Caco-2 (cell line): ENCODE measurements at regions not wholly inside any gene's neighbourhood (a gene's known extent, or its start where the extent isn't known, plus 50 kb on each side); places are given as distances from the start of the nearest gene placed in this dataset.

ENCODE experiments used
- BruUV-seq: library from RNA; stranded (reverse); fragments of 400-500 nt; replicated peaks from 2 replicates; lab custom pipeline; 2021; lab: Mats Ljungman, UMichigan
- CTCF ChIA-PET: fragments of 300-600 bp; sonication (Branson Sonifier 250); formaldehyde crosslinking; loops from one replicate; lab custom pipeline; 2022; ENCODE audit warnings: antibody characterized with exemption; lab: Charles Lee
- POLR2A ChIA-PET: fragments of 300-600 bp; sonication (Branson Sonifier 250); formaldehyde crosslinking; loops from one replicate; lab custom pipeline; 2022; ENCODE audit warnings: antibody characterized with exemption; lab: Charles Lee
- DNase-seq, 2 experiments: peaks; one replicate each; pipeline versions ENCODE4 v3.0.0 to v3.0.0-alpha.2; 2020 to 2022
- H3K27me3 ChIP-seq: replicated peaks from 2 replicates; pipeline ENCODE4 v1.6.0; 2011; ENCODE audit warnings: low read length; ENCODE audit not compliant: control insufficient read depth, insufficient read depth
- H3K36me3 ChIP-seq: 2 replicates; pipeline ENCODE4 v1.5.1; 2011; ENCODE audit warnings: low read length; ENCODE audit not compliant: control insufficient read depth, insufficient read depth
- H3K4me1 ChIP-seq: fragments of 250-450 bp; sonication (Bioruptor Pico); 2 replicates; pipeline ENCODE4 v1.5.1; 2020; ENCODE audit warnings: mild to moderate bottlenecking
- H3K4me3 ChIP-seq: 2 replicates; pipeline ENCODE4 v1.5.1; 2011; ENCODE audit warnings: low read depth, mild to moderate bottlenecking, control low read depth, low read length
- H3K9me3 ChIP-seq: fragments of 250-450 bp; sonication (Bioruptor Pico); 2 replicates; pipeline ENCODE4 v1.5.1; 2020; ENCODE audit warnings: mild to moderate bottlenecking, moderate library complexity
- H3K27ac Mint-ChIP-seq: one replicate; pipeline ENCODE4 v1.8.0; 2022; ENCODE audit warnings: mixed read lengths; ENCODE audit not compliant: unreplicated experiment
- H3K27me3 Mint-ChIP-seq: one replicate; pipeline ENCODE4 v1.8.0; 2022; ENCODE audit warnings: mixed read lengths; ENCODE audit not compliant: insufficient read depth, unreplicated experiment
- H3K36me3 Mint-ChIP-seq: one replicate; pipeline ENCODE4 v1.8.0; 2022; ENCODE audit warnings: mild to moderate bottlenecking, mixed read lengths; ENCODE audit not compliant: insufficient read depth, unreplicated experiment
- H3K4me1 Mint-ChIP-seq: one replicate; pipeline ENCODE4 v1.8.0; 2022; ENCODE audit warnings: low read depth, mixed read lengths; ENCODE audit not compliant: unreplicated experiment
- H3K4me3 Mint-ChIP-seq: one replicate; pipeline ENCODE4 v1.8.0; 2022; ENCODE audit warnings: mild to moderate bottlenecking, moderate library complexity, mixed read lengths; ENCODE audit not compliant: unreplicated experiment
- H3K9me3 Mint-ChIP-seq: one replicate; pipeline ENCODE4 v1.8.0; 2022; ENCODE audit warnings: mixed read lengths; ENCODE audit not compliant: unreplicated experiment
- CTCF ChIP-seq, 2 experiments: fragments of 200-600 bp in 1 of 2; IDR thresholded peaks; 1 replicate in 1 of 2; 2 replicates in 1 of 2; pipeline versions ENCODE4 v1.5.1 to v1.8.0; 2011 to 2022; ENCODE audit warnings: antibody characterized with exemption in 1 of 2, control low read depth in 1 of 2, inconsistent platforms in 1 of 2, low read depth in 1 of 2, low read length in 1 of 2, mild to moderate bottlenecking in 1 of 2, moderate library complexity in 1 of 2; ENCODE audit not compliant: insufficient read depth in 1 of 2, severe bottlenecking in 1 of 2, unreplicated experiment in 1 of 2
- intact Hi-C: fragments of 100-400 bp; cut with micrococcal nuclease; formaldehyde crosslinking; loops from one replicate; pipeline ENCODE4 v1.10.0; 2022; ENCODE audit not compliant: unreplicated experiment

- H3K36me3 ChIP-seq: no peaks in the 10 kb centered on the region
- CTCF ChIA-PET: no interaction called here
- Mint-ChIP-seq H3K4me3 (no peak overlapping the region), H3K9me3 (no peaks in the 10 kb centered on the region), H3K36me3 (no peaks in the 10 kb centered on the region), H3K27ac (no peak overlapping the region), H3K27me3 (no peaks in the 10 kb centered on the region), H3K4me1 (no peaks in the 10 kb centered on the region)
- BruUV-seq: no TSS peak
- intact Hi-C loops: no loop called here
- no peak for TF ChIP-seq CTCF (IDR thresholded peaks at IDR 0.05; ENCODE audit: insufficient read depth in 1 of 2, low read depth in 1 of 2, low read length in 1 of 2, severe bottlenecking in 1 of 2, unreplicated experiment in 1 of 2)
- DNase-seq: no peak
- H3K4me3 ChIP-seq: no peak overlapping the region
- POLR2A ChIA-PET: no interaction called here
- H3K27me3 ChIP-seq: no peaks in the 10 kb centered on the region
- H3K9me3 ChIP-seq: no peaks in the 10 kb centered on the region
- H3K4me1 ChIP-seq: no peaks in the 10 kb centered on the region
Observed at GRCh38 chr9:81123526-81123925, 565.8 kb downstream of the TLE1 start.

- Mint-ChIP-seq H3K27ac (no peak overlapping the region), H3K27me3 (no peaks in the 10 kb centered on the region), H3K4me3 (no peak overlapping the region), H3K4me1 (no peaks in the 10 kb centered on the region), H3K36me3 (no peaks in the 10 kb centered on the region), H3K9me3 (no peaks in the 10 kb centered on the region)
- ChIA-PET CTCF (no interaction called here), POLR2A (no interaction called here)
- H3K4me1 ChIP-seq: no peaks in the 10 kb centered on the region
- H3K4me3 ChIP-seq: no peak overlapping the region
- no TSS peak for BruUV-seq
- no peaks in the 10 kb centered on the region for H3K36me3 ChIP-seq
- DNase-seq: no peak
- TF ChIP-seq CTCF (IDR thresholded peaks at IDR 0.05; ENCODE audit: insufficient read depth in 1 of 2, low read depth in 1 of 2, low read length in 1 of 2, severe bottlenecking in 1 of 2, unreplicated experiment in 1 of 2): no peak
- no peaks in the 10 kb centered on the region for H3K9me3 ChIP-seq
- intact Hi-C loops: no loop called here
- H3K27me3 ChIP-seq: no peaks in the 10 kb centered on the region
Observed at GRCh38 chr9:81122749-81123148, 566.6 kb downstream of the TLE1 start.

- H3K4me1 Mint-ChIP-seq: no peaks in the 10 kb centered on the region
- POLR2A ChIA-PET: no interaction called here
- H3K27me3 Mint-ChIP-seq: no peaks in the 10 kb centered on the region
- no peak overlapping the region for H3K27ac Mint-ChIP-seq
- DNase-seq: no peak
- no peak for TF ChIP-seq CTCF (IDR thresholded peaks at IDR 0.05; ENCODE audit: insufficient read depth in 1 of 2, low read depth in 1 of 2, low read length in 1 of 2, severe bottlenecking in 1 of 2, unreplicated experiment in 1 of 2)
- intact Hi-C loops: no loop called here
- no peaks in the 10 kb centered on the region for H3K36me3 ChIP-seq
- H3K9me3 ChIP-seq: no peaks in the 10 kb centered on the region
- H3K27me3 ChIP-seq: no peaks in the 10 kb centered on the region
- H3K4me3 ChIP-seq: no peak overlapping the region
- CTCF ChIA-PET: no interaction called here
- H3K9me3 Mint-ChIP-seq: no peaks in the 10 kb centered on the region
- no TSS peak for BruUV-seq
- H3K36me3 Mint-ChIP-seq: no peaks in the 10 kb centered on the region
- H3K4me1 ChIP-seq: no peaks in the 10 kb centered on the region
- H3K4me3 Mint-ChIP-seq: no peak overlapping the region
Observed at GRCh38 chr9:81119591-81119990, 569.8 kb downstream of the TLE1 start.
